Mesenchymal stem cell (in vitro differentiated cells and primary cell): ENCODE measurements at regions not wholly inside any gene's neighbourhood (a gene's known extent, or its start where the extent isn't known, plus 50 kb on each side); places are given as distances from the start of the nearest gene placed in this dataset.

Source experiments
- DNase-seq: peaks from one replicate; pipeline ENCODE4 v3.0.0-alpha.2; 2013
- H2AFZ ChIP-seq: one replicate; pipeline ENCODE4 v1.6.1; 2013; ENCODE audit warnings: low read depth, mild to moderate bottlenecking, control low read depth, inconsistent platforms, low read length, moderate library complexity
- H2AK5ac ChIP-seq: 2 replicates; pipeline ENCODE4 v1.6.1; 2013; ENCODE audit warnings: low read length, moderate library complexity, mild to moderate bottlenecking, inconsistent platforms; ENCODE audit not compliant: severe bottlenecking
- H2BK120ac ChIP-seq: one replicate; pipeline ENCODE4 v1.6.1; 2013; ENCODE audit warnings: low read depth, mild to moderate bottlenecking, inconsistent platforms, low read length, moderate library complexity
- H2BK12ac ChIP-seq, 2 experiments: one replicate each; pipeline ENCODE4 v1.6.1; 2013; ENCODE audit warnings: inconsistent platforms in 2 of 2, low read length in 2 of 2, mild to moderate bottlenecking in 2 of 2, moderate library complexity in 2 of 2, control low read depth in 1 of 2
- H2BK15ac ChIP-seq: one replicate; pipeline ENCODE4 v1.6.1; 2013; ENCODE audit warnings: mild to moderate bottlenecking, low read depth, inconsistent platforms; ENCODE audit not compliant: poor library complexity, severe bottlenecking
- H2BK5ac ChIP-seq: 2 replicates; pipeline ENCODE4 v1.6.1; 2013; ENCODE audit warnings: low read depth, mild to moderate bottlenecking, low read length, control low read depth, inconsistent platforms; ENCODE audit not compliant: poor library complexity, severe bottlenecking
- H3K14ac ChIP-seq, 2 experiments: one replicate each; pipeline ENCODE4 v1.6.1; 2013; ENCODE audit warnings: inconsistent platforms in 2 of 2, low read length in 2 of 2, control low read depth in 1 of 2, mild to moderate bottlenecking in 1 of 2, moderate library complexity in 1 of 2
- H3K18ac ChIP-seq, 2 experiments: one replicate each; pipeline ENCODE4 v1.6.1; 2013; ENCODE audit warnings: inconsistent platforms in 2 of 2, low read length in 2 of 2, control low read depth in 1 of 2, low read depth in 1 of 2, mild to moderate bottlenecking in 1 of 2
- H3K23ac ChIP-seq, 2 experiments: one replicate each; pipeline ENCODE4 v1.6.1; 2013; ENCODE audit warnings: inconsistent platforms in 2 of 2, low read length in 2 of 2, mild to moderate bottlenecking in 2 of 2, moderate library complexity in 2 of 2, control low read depth in 1 of 2
- H3K27ac ChIP-seq: 2 replicates; pipeline ENCODE4 v1.5.1; 2013; ENCODE audit warnings: mild to moderate bottlenecking, moderate library complexity, low read length, control low read depth, inconsistent platforms; ENCODE audit not compliant: poor library complexity, severe bottlenecking
- H3K27me3 ChIP-seq, 2 experiments: 2 replicates each; pipeline versions ENCODE4 v1.6.1 to v1.7.0; 2013; ENCODE audit warnings: low read length in 2 of 2, mild to moderate bottlenecking in 2 of 2, moderate library complexity in 2 of 2, control low read depth in 1 of 2, inconsistent platforms in 1 of 2; ENCODE audit not compliant: control insufficient read depth in 1 of 2, insufficient read depth in 1 of 2
- H3K36me3 ChIP-seq, 2 experiments: 2 replicates each; pipeline versions ENCODE4 v1.6.1 to v1.7.0; 2013; ENCODE audit warnings: low read length in 2 of 2, control low read depth in 1 of 2, inconsistent platforms in 1 of 2, low read depth in 1 of 2, mild to moderate bottlenecking in 1 of 2; ENCODE audit not compliant: insufficient read depth in 2 of 2, control insufficient read depth in 1 of 2
- H3K4ac ChIP-seq, 2 experiments: one replicate each; pipeline ENCODE4 v1.6.1; 2013; ENCODE audit warnings: inconsistent platforms in 2 of 2, low read length in 2 of 2, mild to moderate bottlenecking in 2 of 2, moderate library complexity in 2 of 2, control low read depth in 1 of 2, low read depth in 1 of 2
- H3K4me1 ChIP-seq: 2 replicates; pipeline ENCODE4 v1.6.1; 2013; ENCODE audit warnings: low read depth, low read length, control low read depth; ENCODE audit not compliant: control insufficient read depth, insufficient read depth
- H3K4me2 ChIP-seq: 2 replicates; pipeline ENCODE4 v1.6.1; 2013; ENCODE audit warnings: low read length, mild to moderate bottlenecking, inconsistent platforms; ENCODE audit not compliant: poor library complexity, severe bottlenecking
- H3K4me3 ChIP-seq, 2 experiments: 2 replicates each; pipeline versions ENCODE4 v1.5.1 to v1.7.0; 2013; ENCODE audit warnings: low read length in 2 of 2, mild to moderate bottlenecking in 2 of 2, control low read depth in 1 of 2, low read depth in 1 of 2; ENCODE audit not compliant: insufficient read depth in 1 of 2
- H3K79me1 ChIP-seq: replicated peaks from 2 replicates; pipeline ENCODE4 v1.6.1; 2013; ENCODE audit warnings: mild to moderate bottlenecking, control low read depth, low read length, inconsistent platforms; ENCODE audit not compliant: poor library complexity, severe bottlenecking
- H3K9ac ChIP-seq: 2 replicates; pipeline ENCODE4 v1.7.0; 2013; ENCODE audit warnings: mild to moderate bottlenecking, low read length, moderate library complexity
- H3K9me3 ChIP-seq: 2 replicates; pipeline ENCODE4 v1.7.0; 2013; ENCODE audit warnings: mild to moderate bottlenecking, low read length; ENCODE audit not compliant: control insufficient read depth
- H4K8ac ChIP-seq: one replicate; pipeline ENCODE4 v1.6.1; 2013; ENCODE audit warnings: inconsistent platforms, mild to moderate bottlenecking, low read length, moderate library complexity
- H4K91ac ChIP-seq: one replicate; pipeline ENCODE4 v1.6.1; 2013; ENCODE audit warnings: mild to moderate bottlenecking, low read length, inconsistent platforms
- WGBS: methylation state at CpG from one replicate; pipeline ENCODE4 v1.1.7; 2013; ENCODE audit warnings: mixed read lengths; 5-methylcytosine and 5-hydroxymethylcytosine counted together

DNA sequence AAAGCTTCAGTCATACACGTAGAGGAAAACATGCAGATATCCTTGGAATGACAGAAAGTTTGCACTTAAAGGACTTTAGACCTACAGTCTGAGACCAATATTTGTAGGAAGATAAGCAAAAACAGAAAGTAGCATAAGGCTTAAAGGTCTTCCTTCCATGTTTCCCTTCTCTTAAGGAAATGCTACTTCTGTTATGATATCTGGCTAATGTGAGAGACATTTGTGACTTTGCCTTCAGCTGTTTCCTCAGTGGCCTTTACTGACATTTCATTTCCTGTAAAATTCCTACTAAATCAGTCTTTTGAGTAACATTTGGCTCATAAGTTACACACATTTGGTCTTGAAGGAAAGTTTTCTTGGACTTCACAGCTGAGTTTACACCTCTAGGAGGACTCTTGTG lies 713.4 kb downstream of the TBC1D32 start:
- Histone ChIP-seq H3K9ac (no peak overlapping the region), H2BK120ac (no peak overlapping the region), H3K23ac (no peak overlapping the region), H2AK5ac (no peak overlapping the region), H3K4me2 (no peak overlapping the region), H3K4me1 (no peaks in the 10 kb centered on the region), H2AFZ (no peak overlapping the region), H3K9me3 (no peaks in the 10 kb centered on the region), H3K18ac (no peak overlapping the region), H3K27ac (no peak overlapping the region), H3K14ac (no peak overlapping the region), H2BK15ac (no peak overlapping the region), H3K36me3 (no peaks in the 10 kb centered on the region), H3K4me3 (no peak overlapping the region), H3K79me1 (no peaks in the 10 kb centered on the region), H2BK5ac (no peak overlapping the region), H4K8ac (no peak overlapping the region), H3K4ac (no peak overlapping the region), H2BK12ac (no peak overlapping the region), H3K27me3 (no peaks in the 10 kb centered on the region), H4K91ac (no peak overlapping the region)
- no peak for DNase-seq
- 100% methylated on average over 1 of the region's 1 CpG for WGBS

- Histone ChIP-seq H3K27ac (no peak overlapping the region), H2BK120ac (no peak overlapping the region), H4K8ac (no peak overlapping the region), H3K4ac (no peak overlapping the region), H3K27me3 (no peaks in the 10 kb centered on the region), H2BK15ac (no peak overlapping the region), H3K79me1 (no peaks in the 10 kb centered on the region), H3K4me3 (no peak overlapping the region), H3K4me1 (no peaks in the 10 kb centered on the region), H2BK12ac (no peak overlapping the region), H3K18ac (no peak overlapping the region), H3K9me3 (no peaks in the 10 kb centered on the region), H4K91ac (no peak overlapping the region), H2BK5ac (no peak overlapping the region), H3K23ac (no peak overlapping the region), H3K14ac (no peak overlapping the region), H3K36me3 (no peaks in the 10 kb centered on the region), H3K9ac (no peak overlapping the region), H2AFZ (no peak overlapping the region), H2AK5ac (no peak overlapping the region), H3K4me2 (no peak overlapping the region)
- WGBS: no CpG with 5 or more reads among the region's 3 CpGs
- DNase-seq: no peak
Measured at GRCh38 chr6:120615238-120615637, 719.0 kb downstream of the TBC1D32 start.

DNA sequence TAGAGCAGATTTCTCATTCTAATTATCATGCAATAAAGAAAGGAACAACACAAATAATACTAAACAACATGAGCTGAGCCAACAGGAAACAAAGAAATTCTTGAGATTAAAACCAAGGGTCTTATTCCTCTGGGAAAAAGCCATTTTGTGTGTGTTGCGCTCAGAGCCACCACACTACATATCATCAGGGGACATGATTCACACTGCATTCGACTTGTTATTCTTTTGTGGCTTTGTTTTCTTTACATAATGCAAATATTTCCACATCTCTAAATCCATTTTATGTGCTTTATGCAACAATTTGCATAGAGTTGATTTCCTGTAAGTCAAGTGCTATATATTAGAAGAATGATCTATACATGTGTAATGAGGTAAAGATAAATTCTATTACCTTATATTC lies 719.6 kb downstream of the TBC1D32 start:
- Histone ChIP-seq H3K27me3 (no peaks in the 10 kb centered on the region), H2BK12ac (no peak overlapping the region), H2AK5ac (no peak overlapping the region), H2BK15ac (no peak overlapping the region), H3K4me3 (no peak overlapping the region), H3K9ac (no peak overlapping the region), H2BK5ac (no peak overlapping the region), H3K36me3 (no peaks in the 10 kb centered on the region), H4K91ac (no peak overlapping the region), H3K23ac (no peak overlapping the region), H3K4ac (no peak overlapping the region), H3K27ac (no peak overlapping the region), H3K79me1 (no peaks in the 10 kb centered on the region), H2AFZ (no peak overlapping the region), H3K4me2 (no peak overlapping the region), H4K8ac (no peak overlapping the region), H3K4me1 (no peaks in the 10 kb centered on the region), H3K9me3 (no peaks in the 10 kb centered on the region), H3K18ac (no peak overlapping the region), H3K14ac (no peak overlapping the region), H2BK120ac (no peak overlapping the region)
- no peak for DNase-seq
- 75% methylated on average over 1 of the region's 2 CpGs for WGBS

GRCh38 chr6:120608826-120609225 lies 725.5 kb downstream of the TBC1D32 start:
- Histone ChIP-seq H3K4ac (no peak overlapping the region), H3K36me3 (no peaks in the 10 kb centered on the region), H4K91ac (no peak overlapping the region), H3K4me3 (no peak overlapping the region), H3K23ac (no peak overlapping the region), H2AK5ac (no peak overlapping the region), H3K27me3 (no peaks in the 10 kb centered on the region), H2BK120ac (no peak overlapping the region), H3K4me2 (no peak overlapping the region), H2AFZ (no peak overlapping the region), H3K27ac (no peak overlapping the region), H2BK15ac (no peak overlapping the region), H3K79me1 (no peaks in the 10 kb centered on the region), H2BK5ac (no peak overlapping the region), H3K9ac (no peak overlapping the region), H3K14ac (no peak overlapping the region), H3K18ac (no peak overlapping the region), H4K8ac (no peak overlapping the region), H3K4me1 (no peaks in the 10 kb centered on the region), H2BK12ac (no peak overlapping the region), H3K9me3 (no peaks in the 10 kb centered on the region)
- 33% methylated on average over 1 of the region's 1 CpG for WGBS
- no peak for DNase-seq
